Peyer's patch (tissue), 4 donors: ENCODE measurements at regions not wholly inside any gene's neighbourhood (a gene's known extent, or its start where the extent isn't known, plus 50 kb on each side); places are given as distances from the start of the nearest gene placed in this dataset.

ENCODE experiments used
- CTCF ChIP-seq, 6 experiments: fragments of 450-650 bp in 4 of 6; fragments of 200-600 bp in 2 of 6; sonication (generic) in 1 of 6; IDR thresholded peaks; one replicate each; pipeline ENCODE4 v1.5.1; 2017 to 2019; ENCODE audit warnings: antibody characterized with exemption in 6 of 6, mild to moderate bottlenecking in 3 of 6, moderate library complexity in 1 of 6
- POLR2A ChIP-seq, 2 donors: fragments of 450-650 bp; IDR thresholded peaks; one replicate each; pipeline ENCODE4 v1.5.1; 2017; ENCODE audit warnings: antibody characterized with exemption in 2 of 2, mild to moderate bottlenecking in 2 of 2, moderate library complexity in 2 of 2

DNA sequence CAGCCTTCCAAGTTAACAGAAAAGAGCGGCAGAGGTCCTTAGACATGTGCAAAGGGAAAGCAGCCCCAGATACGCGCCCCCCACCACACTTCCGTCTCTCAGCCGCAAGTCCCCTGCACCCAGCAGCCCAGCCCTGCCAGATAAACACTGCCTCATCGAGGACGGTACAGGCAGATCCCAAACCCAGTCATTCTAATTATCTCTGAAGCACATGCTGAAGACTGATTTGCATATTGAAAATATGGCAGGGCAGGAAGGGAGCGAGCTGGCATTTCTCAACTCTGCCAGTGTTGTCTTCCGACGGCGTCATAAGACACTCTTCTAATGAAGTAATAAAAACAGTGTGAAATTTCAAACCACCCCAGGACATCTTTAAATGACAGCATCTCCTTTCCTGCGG is 122.8 kb upstream of the CDH4 start:
- TF ChIP-seq CTCF (IDR thresholded peaks at IDR 0.05) (no peak), POLR2A (IDR thresholded peaks at IDR 0.05) (no peak)
